Uterus (tissue), 2 donors: ENCODE measurements at regions not wholly inside any gene's neighbourhood (a gene's known extent, or its start where the extent isn't known, plus 50 kb on each side); places are given as distances from the start of the nearest gene placed in this dataset.
"Not testable (repeated sequence)": the region's sequence is repeated elsewhere in the genome, so short reads cannot be mapped to it uniquely, and the experiment has no call there.

Experiments used
- CTCF ChIP-seq, 4 experiments: fragments of 200-600 bp in 2 of 4; fragments of 450-650 bp in 2 of 4; sonication (generic) in 2 of 4; IDR thresholded peaks; one replicate each; pipeline ENCODE4 v1.5.1; 2016 to 2019; ENCODE audit warnings: antibody characterized with exemption in 4 of 4, mild to moderate bottlenecking in 2 of 4, moderate library complexity in 1 of 4
- POLR2A ChIP-seq, 2 donors: fragments of 450-650 bp; IDR thresholded peaks; one replicate each; pipeline ENCODE4 v1.6.1; 2016; ENCODE audit warnings: antibody characterized with exemption in 2 of 2, mild to moderate bottlenecking in 1 of 2, moderate library complexity in 1 of 2

GRCh38 chr6:156584121-156584520, 193.1 kb upstream of the ARID1B start:
- not testable (repeated sequence) for TF ChIP-seq CTCF, POLR2A (IDR thresholded peaks at IDR 0.05)
